ENCODE measurements at regions not wholly inside any gene's neighbourhood (a gene's known extent, or its start where the extent isn't known, plus 50 kb on each side); places are given as distances from the start of the nearest gene placed in this dataset.
"Not testable (repeated sequence)": the region's sequence is repeated elsewhere in the genome, so short reads cannot be mapped to it uniquely, and the experiment has no call there.

GRCh38 chr7:49707891-49708290, 65.5 kb upstream of the VWC2 start:
- DNase-seq (ENCODE audit: low read depth): no peak
- H3K4me3 ChIP-seq (ENCODE audit: low read depth, low read length): no peak overlapping the region
- TF ChIP-seq CTCF (IDR thresholded peaks at IDR 0.05; ENCODE audit: insufficient read depth, low read length): no peak

- no peak overlapping the region for H3K4me3 ChIP-seq (ENCODE audit: low read depth, low read length)
- TF ChIP-seq CTCF (IDR thresholded peaks at IDR 0.05; ENCODE audit: insufficient read depth, low read length): no peak
- DNase-seq (ENCODE audit: low read depth): no peak
Measured at GRCh38 chr7:49708590-49708989, 64.8 kb upstream of the VWC2 start.

GRCh38 chr7:49711072-49711723, 62.2 kb upstream of the VWC2 start:
- not testable (repeated sequence) for H3K4me3 ChIP-seq (ENCODE audit: low read depth, low read length); DNase-seq (ENCODE audit: low read depth)

GRCh38 chr7:49714182-49714581, 59.3 kb upstream of the VWC2 start:
- TF ChIP-seq CTCF (IDR thresholded peaks at IDR 0.05; ENCODE audit: insufficient read depth, low read length): no peak
- H3K4me3 ChIP-seq (ENCODE audit: low read depth, low read length): no peak overlapping the region
- DNase-seq (ENCODE audit: low read depth): no peak

- no peak for DNase-seq (ENCODE audit: low read depth)
- no peak overlapping the region for H3K4me3 ChIP-seq (ENCODE audit: low read depth, low read length)
- TF ChIP-seq CTCF (IDR thresholded peaks at IDR 0.05; ENCODE audit: insufficient read depth, low read length): no peak
Measured at GRCh38 chr7:49715486-49715885, 58.0 kb upstream of the VWC2 start.

GRCh38 chr7:49717547-49717946, 55.9 kb upstream of the VWC2 start:
- DNase-seq (ENCODE audit: low read depth): no peak
- TF ChIP-seq CTCF (IDR thresholded peaks at IDR 0.05; ENCODE audit: insufficient read depth, low read length): no peak
- no peak overlapping the region for H3K4me3 ChIP-seq (ENCODE audit: low read depth, low read length)

- no peak for TF ChIP-seq CTCF (IDR thresholded peaks at IDR 0.05; ENCODE audit: insufficient read depth, low read length)
- H3K4me3 ChIP-seq (ENCODE audit: low read depth, low read length): no peak overlapping the region
- DNase-seq (ENCODE audit: low read depth): no peak
Measured at GRCh38 chr7:49718760-49719159, 54.7 kb upstream of the VWC2 start.

All from fibroblast of the aortic adventitia (primary cell).